Activated naive CD4-positive, alpha-beta T cell treated with anti-CD3 and anti-CD28 coated beads for 36 hours (primary cell): ENCODE measurements at regions not wholly inside any gene's neighbourhood (a gene's known extent, or its start where the extent isn't known, plus 50 kb on each side); places are given as distances from the start of the nearest gene placed in this dataset.

ENCODE experiments used
- CTCF ChIA-PET: fragments of 350-600 bp; sonication (Branson Sonifier 250); formaldehyde crosslinking; loops from one replicate; lab custom pipeline; 2021; ENCODE audit warnings: antibody characterized with exemption; lab: Charles Lee
- DNase-seq: peaks from one replicate; pipeline ENCODE4 v3.0.0-alpha.2; 2020
- H3K27ac Mint-ChIP-seq: one replicate; pipeline ENCODE4 v1.8.0; 2021; ENCODE audit warnings: mild to moderate bottlenecking, mixed read lengths
- H3K27me3 Mint-ChIP-seq: one replicate; pipeline ENCODE4 v1.8.0; 2021; ENCODE audit warnings: low read depth, mixed read lengths
- H3K36me3 Mint-ChIP-seq: one replicate; pipeline ENCODE4 v1.8.0; 2021; ENCODE audit warnings: low read depth, mixed read lengths
- H3K4me1 Mint-ChIP-seq: one replicate; pipeline ENCODE4 v1.8.0; 2021; ENCODE audit warnings: low read depth, mixed read lengths
- H3K4me3 Mint-ChIP-seq: one replicate; pipeline ENCODE4 v1.8.0; 2021; ENCODE audit warnings: mild to moderate bottlenecking, moderate library complexity, mixed read lengths
- H3K9me3 Mint-ChIP-seq: one replicate; pipeline ENCODE4 v1.8.0; 2021; ENCODE audit warnings: mixed read lengths
- intact Hi-C: fragments of 100-400 bp; cut with micrococcal nuclease; formaldehyde crosslinking; loops from one replicate; pipeline ENCODE4 v1.15.1; 2023

GRCh38 chrX:13254076-13254785 lies 65.6 kb downstream of the ATXN3L start:
- Mint-ChIP-seq H3K36me3 (no peaks in the 10 kb centered on the region), H3K9me3 (no peaks in the 10 kb centered on the region), H3K27ac (no peak overlapping the region), H3K4me3 (no peak overlapping the region), H3K4me1 (peaks cover 35% of the 10 kb centered on the region), H3K27me3 (no peaks in the 10 kb centered on the region)
- CTCF ChIA-PET = interaction anchor here (2.2 kb wide), 1 partner anchor 308 kb away, joined by 5 read pairs; no protein-coding TSS in a partner anchor
- intact Hi-C loops = no loop called here
- DNase-seq = peak; percentile 22

DNA sequence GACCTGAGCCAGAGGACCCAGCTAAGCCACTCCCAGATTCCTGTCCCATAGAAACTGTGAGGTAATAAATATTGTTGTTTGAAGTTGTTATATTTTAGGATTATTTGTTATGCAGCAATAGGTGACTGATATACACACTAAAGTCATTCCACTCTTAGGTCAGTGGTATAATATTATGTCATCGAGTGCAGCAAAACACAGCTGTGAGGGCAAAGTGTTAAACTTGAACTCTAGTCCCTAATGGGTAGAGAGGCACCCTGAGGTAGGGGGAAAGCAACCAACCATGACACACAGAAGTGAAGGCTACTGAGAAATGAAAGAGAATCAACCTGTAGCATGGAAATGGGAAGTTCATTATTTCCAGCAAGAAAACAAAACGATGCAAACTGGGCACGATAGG lies 66.6 kb downstream of the ATXN3L start:
- no peak overlapping the region for H3K4me3 Mint-ChIP-seq
- no peaks in the 10 kb centered on the region for H3K36me3 Mint-ChIP-seq
- CTCF ChIA-PET = interaction anchor here (0.6 to 2.2 kb wide), 2 partner anchors 32 to 307 kb away, joined by 3 to 5 read pairs; no protein-coding TSS in a partner anchor
- H3K9me3 Mint-ChIP-seq = no peaks in the 10 kb centered on the region
- H3K27ac Mint-ChIP-seq = no peak overlapping the region
- peaks cover 35% of the 10 kb centered on the region for H3K4me1 Mint-ChIP-seq
- intact Hi-C loops = no loop called here
- no peaks in the 10 kb centered on the region for H3K27me3 Mint-ChIP-seq
- DNase-seq = no peak

DNA sequence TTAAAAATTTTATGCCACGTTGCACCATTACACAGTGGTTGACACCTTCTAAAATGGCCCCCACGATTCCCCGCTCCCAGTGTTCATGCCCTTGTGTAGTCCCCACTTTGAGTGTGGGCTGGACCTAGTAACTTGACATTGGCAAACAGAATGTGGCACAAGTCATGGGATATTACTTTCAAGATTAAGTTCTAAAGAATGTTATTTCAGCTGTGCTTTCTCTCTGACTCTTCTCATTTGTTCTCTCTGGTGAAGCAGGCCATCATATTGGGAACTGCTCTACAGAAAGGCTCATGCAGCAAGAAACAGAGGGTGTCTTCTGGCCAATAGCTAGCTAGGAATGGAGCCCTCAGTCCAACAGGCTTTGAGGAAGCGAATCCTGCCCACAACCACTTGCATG lies 67.1 kb downstream of the ATXN3L start:
- Mint-ChIP-seq H3K27ac (no peak overlapping the region), H3K4me1 (peaks cover 32% of the 10 kb centered on the region), H3K9me3 (no peaks in the 10 kb centered on the region), H3K36me3 (no peaks in the 10 kb centered on the region), H3K4me3 (no peak overlapping the region), H3K27me3 (no peaks in the 10 kb centered on the region)
- no peak for DNase-seq
- CTCF ChIA-PET = interaction anchor here (2.2 kb wide), 1 partner anchor 306 kb away, joined by 5 read pairs; no protein-coding TSS in a partner anchor
- intact Hi-C loops = no loop called here

- Mint-ChIP-seq H3K36me3 (no peaks in the 10 kb centered on the region), H3K4me3 (no peak overlapping the region), H3K4me1 (peaks cover 25% of the 10 kb centered on the region), H3K9me3 (no peaks in the 10 kb centered on the region), H3K27me3 (no peaks in the 10 kb centered on the region), H3K27ac (no peak overlapping the region)
- no peak for DNase-seq
- intact Hi-C loops = no loop called here
- CTCF ChIA-PET = interaction anchor here (0.7 kb wide), 1 partner anchor 300 kb away, joined by 5 read pairs; no protein-coding TSS in a partner anchor
Observed at GRCh38 chrX:13250826-13251580, 68.8 kb downstream of the ATXN3L start.

DNA sequence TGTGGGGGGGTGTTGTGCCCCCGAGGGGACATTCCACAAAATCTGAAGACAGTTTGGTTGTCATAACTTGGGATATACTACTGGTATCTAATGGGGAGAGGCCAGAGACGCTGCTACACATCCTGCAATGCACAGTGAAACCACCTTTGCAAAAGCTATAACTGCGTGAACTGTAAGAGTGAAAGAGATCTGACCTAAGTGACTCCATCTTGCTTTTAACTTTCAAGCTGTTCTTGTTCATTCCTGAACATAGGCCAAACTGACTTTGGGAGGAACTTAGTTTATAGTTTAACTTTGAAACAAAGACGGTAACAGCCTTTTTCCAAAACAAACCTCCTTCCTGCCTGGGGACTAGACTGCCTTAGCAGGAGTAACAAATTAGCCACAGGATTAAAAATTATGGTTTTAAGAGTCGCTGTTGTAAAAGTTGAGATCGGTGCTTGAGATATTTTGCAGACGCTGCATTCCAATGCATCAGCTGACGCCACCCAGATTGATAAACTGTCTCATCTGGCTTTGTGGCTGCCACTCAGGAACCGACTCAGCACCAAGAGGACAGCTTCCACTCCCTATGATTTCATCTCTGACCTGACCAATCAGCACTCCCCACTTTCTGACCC lies 70.9 kb downstream of the ATXN3L start:
- intact Hi-C loops = no loop called here
- CTCF ChIA-PET = no interaction called here
- H3K36me3 Mint-ChIP-seq = no peaks in the 10 kb centered on the region
- H3K9me3 Mint-ChIP-seq = no peaks in the 10 kb centered on the region
- no peak for DNase-seq
- H3K27me3 Mint-ChIP-seq = no peaks in the 10 kb centered on the region
- H3K27ac Mint-ChIP-seq = no peak overlapping the region
- H3K4me1 Mint-ChIP-seq = peaks cover 14% of the 10 kb centered on the region
- H3K4me3 Mint-ChIP-seq = no peak overlapping the region

GRCh38 chrX:13239272-13239671 lies 80.6 kb downstream of the ATXN3L start:
- no peaks in the 10 kb centered on the region for H3K9me3 Mint-ChIP-seq
- intact Hi-C loops = no loop called here
- H3K36me3 Mint-ChIP-seq = no peaks in the 10 kb centered on the region
- no peaks in the 10 kb centered on the region for H3K27me3 Mint-ChIP-seq
- CTCF ChIA-PET = no interaction called here
- H3K27ac Mint-ChIP-seq = no peak overlapping the region
- no peaks in the 10 kb centered on the region for H3K4me1 Mint-ChIP-seq
- H3K4me3 Mint-ChIP-seq = no peak overlapping the region
- DNase-seq = no peak

- CTCF ChIA-PET = no interaction called here
- intact Hi-C loops = no loop called here
- Mint-ChIP-seq H3K27ac (no peak overlapping the region), H3K27me3 (no peaks in the 10 kb centered on the region), H3K4me3 (no peak overlapping the region), H3K36me3 (no peaks in the 10 kb centered on the region), H3K9me3 (no peaks in the 10 kb centered on the region), H3K4me1 (no peaks in the 10 kb centered on the region)
- DNase-seq = no peak
Observed at GRCh38 chrX:13235930-13236329, 83.9 kb downstream of the ATXN3L start.

- no peak overlapping the region for H3K4me3 Mint-ChIP-seq
- intact Hi-C loops = no loop called here
- H3K27me3 Mint-ChIP-seq = no peaks in the 10 kb centered on the region
- no peak overlapping the region for H3K27ac Mint-ChIP-seq
- H3K4me1 Mint-ChIP-seq = no peaks in the 10 kb centered on the region
- no peak for DNase-seq
- no peaks in the 10 kb centered on the region for H3K36me3 Mint-ChIP-seq
- CTCF ChIA-PET = interaction anchor here (0.6 to 1.3 kb wide), 2 partner anchors 10 to 286 kb away, joined by 3 to 4 read pairs; no protein-coding TSS in a partner anchor
- H3K9me3 Mint-ChIP-seq = no peaks in the 10 kb centered on the region
Observed at GRCh38 chrX:13232484-13232883, 87.4 kb downstream of the ATXN3L start.

DNA sequence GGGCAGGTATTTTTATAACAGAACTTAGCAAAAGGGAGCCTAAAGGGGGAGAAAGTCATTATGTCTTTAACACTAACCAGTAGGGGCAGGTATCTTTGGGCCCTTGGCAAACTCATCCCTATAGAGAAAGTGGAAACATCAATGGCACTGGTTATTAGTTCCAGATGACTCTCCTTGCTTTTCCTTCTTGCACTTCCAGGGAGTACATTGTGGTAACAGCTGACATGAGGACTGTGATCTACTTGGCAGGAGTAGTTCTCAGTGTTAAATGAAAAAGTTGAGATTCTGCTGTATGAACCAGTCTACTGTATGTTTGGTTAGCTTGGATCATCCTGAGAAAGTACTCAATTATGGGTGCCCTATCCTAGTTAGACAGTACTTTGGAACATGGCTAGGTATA lies 93.6 kb downstream of the ATXN3L start:
- no peaks in the 10 kb centered on the region for H3K9me3 Mint-ChIP-seq
- H3K4me3 Mint-ChIP-seq = no peak overlapping the region
- intact Hi-C loops = no loop called here
- peaks cover under 1% of the 10 kb centered on the region for H3K4me1 Mint-ChIP-seq
- no peaks in the 10 kb centered on the region for H3K27me3 Mint-ChIP-seq
- no peak overlapping the region for H3K27ac Mint-ChIP-seq
- no peaks in the 10 kb centered on the region for H3K36me3 Mint-ChIP-seq
- CTCF ChIA-PET = no interaction called here
- DNase-seq = no peak

DNA sequence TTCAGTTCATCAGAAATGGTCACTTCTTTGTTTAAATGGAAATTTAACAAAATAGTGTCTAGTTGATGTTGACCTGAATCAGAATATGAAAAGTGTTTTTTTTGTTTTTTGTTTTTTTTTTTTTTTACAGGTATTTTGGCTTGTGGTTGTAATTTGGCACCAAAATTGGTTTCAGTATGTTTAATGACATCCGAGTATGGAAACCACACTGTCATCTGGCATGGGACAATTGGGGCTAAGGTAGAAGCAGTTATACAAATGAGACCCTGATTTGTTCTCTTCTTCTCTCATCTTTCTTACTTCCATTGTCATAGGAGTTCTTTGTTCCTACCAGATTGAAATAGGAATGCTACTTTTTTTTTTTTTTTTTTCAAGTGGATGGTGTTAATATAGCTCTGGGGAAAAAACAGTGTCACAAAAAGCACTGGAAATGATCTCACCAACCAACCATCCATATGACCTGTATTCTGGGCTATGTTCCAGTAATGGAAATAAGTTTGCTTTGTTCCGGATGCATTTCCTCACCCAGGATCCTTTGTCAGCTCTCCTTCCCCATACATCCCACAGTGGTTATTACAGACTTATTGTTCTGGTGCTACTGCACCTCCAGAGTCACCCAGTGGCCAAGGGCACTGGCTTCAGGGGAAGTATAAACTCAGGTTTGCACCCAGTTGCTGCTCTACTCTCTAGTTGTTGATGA lies 95.8 kb downstream of the ATXN3L start:
- no peak for DNase-seq
- CTCF ChIA-PET = no interaction called here
- Mint-ChIP-seq H3K27ac (no peak overlapping the region), H3K27me3 (no peaks in the 10 kb centered on the region), H3K36me3 (no peaks in the 10 kb centered on the region), H3K4me3 (no peak overlapping the region), H3K4me1 (peaks cover 3% of the 10 kb centered on the region), H3K9me3 (no peaks in the 10 kb centered on the region)
- intact Hi-C loops = no loop called here

DNA sequence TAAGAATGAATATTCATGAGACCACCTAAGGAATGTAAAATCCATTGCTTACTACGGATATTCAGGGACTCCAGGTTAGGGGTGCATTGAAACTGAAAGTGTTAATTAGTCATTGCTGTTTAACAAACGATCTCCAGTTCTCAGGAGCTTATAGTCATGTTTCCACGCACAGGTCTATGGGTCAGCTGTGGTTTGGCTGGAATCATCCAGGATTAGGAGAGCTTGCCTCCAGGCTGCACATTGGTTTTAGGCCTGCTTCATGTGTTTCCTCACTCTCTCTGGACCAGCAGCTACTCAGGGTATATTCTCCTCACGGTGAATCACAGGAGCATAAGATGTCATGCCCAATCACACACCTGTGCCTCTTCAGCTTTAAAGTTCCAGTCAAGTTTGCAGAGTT lies 98.9 kb downstream of the ATXN3L start:
- Mint-ChIP-seq H3K4me1 (peaks cover 3% of the 10 kb centered on the region), H3K4me3 (no peak overlapping the region), H3K36me3 (no peaks in the 10 kb centered on the region), H3K27ac (no peak overlapping the region), H3K9me3 (no peaks in the 10 kb centered on the region), H3K27me3 (no peaks in the 10 kb centered on the region)
- DNase-seq = no peak
- CTCF ChIA-PET = interaction anchor here (0.6 kb wide), 1 partner anchor 33 kb away, joined by 3 read pairs; no protein-coding TSS in a partner anchor
- intact Hi-C loops = no loop called here
